ENCODE measurements at regions not wholly inside any gene's neighbourhood (a gene's known extent, or its start where the extent isn't known, plus 50 kb on each side); places are given as distances from the start of the nearest gene placed in this dataset.

DNA sequence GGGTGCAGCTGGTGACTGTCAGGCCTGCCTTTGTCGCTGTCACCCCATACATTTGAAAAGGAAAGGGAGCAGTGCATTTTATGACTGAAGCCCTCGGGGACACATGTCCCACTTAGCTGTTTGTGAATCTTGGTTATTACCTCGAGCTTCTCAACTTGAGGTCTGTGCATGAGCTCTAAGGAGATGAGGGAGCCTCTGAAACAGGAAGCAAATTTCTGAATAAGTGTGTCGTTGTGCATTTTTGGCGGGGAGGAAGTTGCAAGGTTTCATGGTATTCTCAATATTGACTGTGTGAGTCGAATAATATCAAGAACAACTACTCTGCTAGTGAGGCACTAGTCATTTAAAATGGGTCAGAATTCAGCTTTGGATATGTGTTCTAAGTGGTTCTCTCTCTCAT lies 149.7 kb upstream of the PLET1 start:
- TF ChIP-seq, protein P1, sequence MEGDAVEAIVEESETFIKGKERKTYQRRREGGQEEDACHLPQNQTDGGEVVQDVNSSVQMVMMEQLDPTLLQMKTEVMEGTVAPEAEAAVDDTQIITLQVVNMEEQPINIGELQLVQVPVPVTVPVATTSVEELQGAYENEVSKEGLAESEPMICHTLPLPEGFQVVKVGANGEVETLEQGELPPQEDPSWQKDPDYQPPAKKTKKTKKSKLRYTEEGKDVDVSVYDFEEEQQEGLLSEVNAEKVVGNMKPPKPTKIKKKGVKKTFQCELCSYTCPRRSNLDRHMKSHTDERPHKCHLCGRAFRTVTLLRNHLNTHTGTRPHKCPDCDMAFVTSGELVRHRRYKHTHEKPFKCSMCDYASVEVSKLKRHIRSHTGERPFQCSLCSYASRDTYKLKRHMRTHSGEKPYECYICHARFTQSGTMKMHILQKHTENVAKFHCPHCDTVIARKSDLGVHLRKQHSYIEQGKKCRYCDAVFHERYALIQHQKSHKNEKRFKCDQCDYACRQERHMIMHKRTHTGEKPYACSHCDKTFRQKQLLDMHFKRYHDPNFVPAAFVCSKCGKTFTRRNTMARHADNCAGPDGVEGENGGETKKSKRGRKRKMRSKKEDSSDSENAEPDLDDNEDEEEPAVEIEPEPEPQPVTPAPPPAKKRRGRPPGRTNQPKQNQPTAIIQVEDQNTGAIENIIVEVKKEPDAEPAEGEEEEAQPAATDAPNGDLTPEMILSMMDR (IDR thresholded peaks at IDR 0.05; ENCODE audit: control extremely low read depth in 1 of 3, insufficient read depth in 1 of 3, low read depth in 1 of 3, low read length in 3 of 3) = no peak
- TF ChIP-seq RFX5 (IDR thresholded peaks at IDR 0.05; ENCODE audit: borderline replicate concordance, low read depth, low read length) (no peak), TCF12 (IDR thresholded peaks at IDR 0.05; ENCODE audit: low read depth, low read length) (no peak), TEAD4 (IDR thresholded peaks at IDR 0.05; ENCODE audit: low read depth, low read length) (no peak), CREB1 (IDR thresholded peaks at IDR 0.05) (no peak), POLR2A (IDR thresholded peaks at IDR 0.05; ENCODE audit: control extremely low read depth in 1 of 2, low read depth in 2 of 2, low read length in 2 of 2) (no peak), CEBPB (IDR thresholded peaks at IDR 0.05; ENCODE audit: low read depth, low read length) (no peak), TAF1 (IDR thresholded peaks at IDR 0.05; ENCODE audit: low read depth, low read length) (no peak), ASH2L (IDR thresholded peaks at IDR 0.05; ENCODE audit: low read length) (no peak), GABPA (IDR thresholded peaks at IDR 0.05; ENCODE audit: borderline replicate concordance, insufficient read depth, low read length) (no peak), RXRA (IDR thresholded peaks at IDR 0.05; ENCODE audit: insufficient read depth, low read depth, low read length) (no peak)
- TF ChIP-seq, protein P2, sequence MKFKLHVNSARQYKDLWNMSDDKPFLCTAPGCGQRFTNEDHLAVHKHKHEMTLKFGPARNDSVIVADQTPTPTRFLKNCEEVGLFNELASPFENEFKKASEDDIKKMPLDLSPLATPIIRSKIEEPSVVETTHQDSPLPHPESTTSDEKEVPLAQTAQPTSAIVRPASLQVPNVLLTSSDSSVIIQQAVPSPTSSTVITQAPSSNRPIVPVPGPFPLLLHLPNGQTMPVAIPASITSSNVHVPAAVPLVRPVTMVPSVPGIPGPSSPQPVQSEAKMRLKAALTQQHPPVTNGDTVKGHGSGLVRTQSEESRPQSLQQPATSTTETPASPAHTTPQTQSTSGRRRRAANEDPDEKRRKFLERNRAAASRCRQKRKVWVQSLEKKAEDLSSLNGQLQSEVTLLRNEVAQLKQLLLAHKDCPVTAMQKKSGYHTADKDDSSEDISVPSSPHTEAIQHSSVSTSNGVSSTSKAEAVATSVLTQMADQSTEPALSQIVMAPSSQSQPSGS (IDR thresholded peaks at IDR 0.05; ENCODE audit: low read length) = no peak
- TF ChIP-seq, protein P3, sequence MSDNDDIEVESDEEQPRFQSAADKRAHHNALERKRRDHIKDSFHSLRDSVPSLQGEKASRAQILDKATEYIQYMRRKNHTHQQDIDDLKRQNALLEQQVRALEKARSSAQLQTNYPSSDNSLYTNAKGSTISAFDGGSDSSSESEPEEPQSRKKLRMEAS (IDR thresholded peaks at IDR 0.05) = no peak

Data from H1 (cell line).